ENCODE measurements at regions not wholly inside any gene's neighbourhood (a gene's known extent, or its start where the extent isn't known, plus 50 kb on each side); places are given as distances from the start of the nearest gene placed in this dataset.

DNA sequence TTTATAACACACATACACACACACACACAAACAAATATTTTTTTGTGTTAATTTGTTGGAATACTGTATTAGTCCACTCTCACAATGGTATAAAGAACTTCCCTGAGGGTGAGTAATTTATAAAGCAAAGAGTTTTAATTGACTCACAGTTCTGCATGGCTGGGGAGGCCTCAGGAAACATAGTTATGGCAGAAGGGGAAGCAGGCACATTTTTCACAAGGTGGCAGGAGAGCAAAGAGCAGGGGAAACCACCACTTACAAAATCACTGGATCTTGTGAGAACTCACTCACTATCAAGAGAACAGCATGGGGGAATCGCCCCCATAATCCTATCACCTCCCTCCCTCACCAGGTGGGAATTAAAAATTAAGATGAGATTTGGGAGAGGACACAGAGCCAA is 205.4 kb upstream of the PTPRD start:
- no peaks in the 10 kb centered on the region for H3K27me3 ChIP-seq (ENCODE audit: control insufficient read depth, insufficient read depth, low read length)
- no peak for DNase-seq (ENCODE audit: low read depth)
- H3K36me3 ChIP-seq (ENCODE audit: control insufficient read depth, insufficient read depth, low read length) = no peaks in the 10 kb centered on the region
- H3K4me3 ChIP-seq (ENCODE audit: low read depth, low read length) = no peak overlapping the region
- no peak for TF ChIP-seq CTCF (IDR thresholded peaks at IDR 0.05; ENCODE audit: insufficient read depth, low read length, poor library complexity, severe bottlenecking)

DNA sequence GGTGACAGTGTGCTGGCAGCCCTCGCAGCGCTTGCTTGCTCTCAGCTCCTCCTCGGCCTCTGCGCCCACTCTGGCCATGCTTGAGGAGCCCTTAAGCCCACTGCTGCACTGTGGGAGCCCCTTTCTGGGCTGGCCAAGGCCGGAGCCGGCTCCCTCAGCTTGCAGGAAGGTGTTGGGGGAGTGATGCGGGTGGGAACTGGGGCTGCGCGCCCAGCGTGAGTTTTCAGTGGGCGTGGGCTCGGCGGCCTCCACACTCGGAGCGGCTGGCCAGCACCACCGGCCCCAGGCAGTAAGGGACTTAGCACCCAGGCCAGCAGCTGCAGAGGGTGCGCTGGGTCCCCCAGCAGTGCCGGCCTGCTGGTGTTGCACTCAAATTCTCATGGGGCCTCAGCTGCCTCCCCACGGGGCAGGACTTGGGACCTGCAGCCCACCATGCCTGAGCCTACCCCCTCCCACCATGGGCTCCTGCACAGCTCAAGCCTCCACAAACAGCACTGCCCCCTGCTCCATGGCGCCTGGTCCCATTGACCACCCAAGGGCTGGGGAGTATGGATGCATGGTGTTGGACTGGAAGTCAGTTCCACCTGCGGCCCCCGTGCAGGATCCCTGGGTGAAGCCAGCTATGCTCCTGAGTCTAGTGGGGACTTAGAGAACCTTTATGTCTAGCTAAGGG is 223.1 kb upstream of the PTPRD start:
- no peak overlapping the region for H3K4me3 ChIP-seq (ENCODE audit: low read depth, low read length)
- H3K36me3 ChIP-seq (ENCODE audit: control insufficient read depth, insufficient read depth, low read length) = no peaks in the 10 kb centered on the region
- H3K27me3 ChIP-seq (ENCODE audit: control insufficient read depth, insufficient read depth, low read length) = no peaks in the 10 kb centered on the region
- no peak for DNase-seq (ENCODE audit: low read depth)
- no peak for TF ChIP-seq CTCF (IDR thresholded peaks at IDR 0.05; ENCODE audit: insufficient read depth, low read length, poor library complexity, severe bottlenecking)

GRCh38 chr9:10843151-10843550 is 230.3 kb upstream of the PTPRD start:
- Histone ChIP-seq H3K4me3 (ENCODE audit: low read depth, low read length) (no peak overlapping the region), H3K27me3 (ENCODE audit: control insufficient read depth, insufficient read depth, low read length) (no peaks in the 10 kb centered on the region), H3K36me3 (ENCODE audit: control insufficient read depth, insufficient read depth, low read length) (no peaks in the 10 kb centered on the region)
- DNase-seq (ENCODE audit: low read depth) = no peak
- TF ChIP-seq CTCF (IDR thresholded peaks at IDR 0.05; ENCODE audit: insufficient read depth, low read length, poor library complexity, severe bottlenecking) = no peak

- Histone ChIP-seq H3K27me3 (ENCODE audit: control insufficient read depth, insufficient read depth, low read length) (no peaks in the 10 kb centered on the region), H3K36me3 (ENCODE audit: control insufficient read depth, insufficient read depth, low read length) (no peaks in the 10 kb centered on the region), H3K4me3 (ENCODE audit: low read depth, low read length) (no peak overlapping the region)
- TF ChIP-seq CTCF (IDR thresholded peaks at IDR 0.05; ENCODE audit: insufficient read depth, low read length, poor library complexity, severe bottlenecking) = peak; percentile 46
- no peak for DNase-seq (ENCODE audit: low read depth)
These were observed 243.0 kb upstream of the PTPRD start for GRCh38 chr9:10855847-10856246.

GRCh38 chr9:10858817-10859216 is 246.0 kb upstream of the PTPRD start:
- no peak overlapping the region for H3K4me3 ChIP-seq (ENCODE audit: low read depth, low read length)
- no peaks in the 10 kb centered on the region for H3K36me3 ChIP-seq (ENCODE audit: control insufficient read depth, insufficient read depth, low read length)
- no peak for TF ChIP-seq CTCF (IDR thresholded peaks at IDR 0.05; ENCODE audit: insufficient read depth, low read length, poor library complexity, severe bottlenecking)
- no peak for DNase-seq (ENCODE audit: low read depth)
- no peaks in the 10 kb centered on the region for H3K27me3 ChIP-seq (ENCODE audit: control insufficient read depth, insufficient read depth, low read length)

DNA sequence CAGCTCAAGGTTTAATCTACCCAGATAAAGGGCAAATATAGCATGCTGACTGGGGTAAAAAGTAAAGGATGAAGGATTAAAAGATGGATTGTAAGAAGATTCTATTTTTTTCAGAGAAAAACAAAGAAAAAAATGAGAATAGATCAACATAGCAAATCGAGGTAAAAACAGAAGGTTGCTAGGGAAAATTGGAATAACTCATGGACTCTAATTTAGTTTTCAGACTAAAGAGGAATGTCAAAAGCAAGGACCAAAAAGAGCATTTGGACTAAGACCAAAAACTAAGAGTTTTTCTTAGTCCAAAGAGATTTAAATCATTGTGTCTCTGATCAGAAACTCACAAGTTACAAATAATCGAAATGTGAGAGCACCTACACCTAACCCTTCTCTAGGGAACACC is 250.7 kb upstream of the PTPRD start:
- no peaks in the 10 kb centered on the region for H3K36me3 ChIP-seq (ENCODE audit: control insufficient read depth, insufficient read depth, low read length)
- no peak overlapping the region for H3K4me3 ChIP-seq (ENCODE audit: low read depth, low read length)
- no peak for DNase-seq (ENCODE audit: low read depth)
- no peaks in the 10 kb centered on the region for H3K27me3 ChIP-seq (ENCODE audit: control insufficient read depth, insufficient read depth, low read length)
- TF ChIP-seq CTCF (IDR thresholded peaks at IDR 0.05; ENCODE audit: insufficient read depth, low read length, poor library complexity, severe bottlenecking) = no peak
